ENCODE measurements at regions not wholly inside any gene's neighbourhood (a gene's known extent, or its start where the extent isn't known, plus 50 kb on each side); places are given as distances from the start of the nearest gene placed in this dataset.

DNA sequence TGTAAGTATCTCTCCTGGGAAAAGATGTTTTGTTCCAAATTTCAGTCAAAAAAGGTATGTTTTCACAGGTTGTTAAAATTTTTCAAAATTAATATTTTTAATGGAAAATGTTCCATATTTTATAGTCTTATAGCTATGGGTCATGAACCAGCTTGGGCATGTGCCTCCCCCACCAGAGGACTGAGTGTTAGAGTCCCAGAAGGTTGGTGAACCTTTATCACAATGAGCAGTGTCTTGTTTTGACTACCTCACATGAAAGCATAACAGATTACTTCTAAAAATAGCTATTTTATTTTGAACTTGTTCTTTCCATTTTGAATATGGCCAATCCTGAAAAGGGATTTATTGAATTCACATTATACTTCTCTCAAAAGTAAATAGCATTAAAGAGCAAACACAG, 112.5 kb upstream of the TSC22D1 start:
- Histone ChIP-seq H3K4me1 (ENCODE audit: insufficient read depth, low read length) (peaks cover 5% of the 10 kb centered on the region; the same call in 1 of the 2 replicates), H3K36me3 (replicated peaks in 1 of 2; ENCODE audit: control insufficient read depth in 1 of 2, insufficient read depth in 2 of 2, low read length in 2 of 2) (no peaks in the 10 kb centered on the region), H3K79me2 (ENCODE audit: insufficient read depth, low read length) (no peaks in the 10 kb centered on the region), H3K9ac (ENCODE audit: insufficient read depth, low read depth, low read length) (no peak overlapping the region), H3K27me3 (ENCODE audit: control insufficient read depth in 1 of 2, insufficient read depth in 2 of 2, low read length in 2 of 2) (no peaks in the 10 kb centered on the region; a peak in 1 of 5 replicates), H3K4me3 (replicated peaks in 1 of 3; ENCODE audit: insufficient read depth in 1 of 3, low read depth in 2 of 3, low read length in 3 of 3) (no peak overlapping the region), H3K4me2 (ENCODE audit: low read depth, low read length) (no peak overlapping the region), H2AFZ (ENCODE audit: low read length) (no peak overlapping the region), H3K9me3 (ENCODE audit: low read length) (no peaks in the 10 kb centered on the region), H4K20me1 (ENCODE audit: insufficient read depth, low read length) (no peaks in the 10 kb centered on the region), H3K27ac (ENCODE audit: extremely low read length, insufficient read depth, low read length) (no peak overlapping the region)
- no peak for FAIRE-seq
- ChIA-PET POLR2A (no interaction called here), CTCF (ENCODE audit: low intra/inter-chr PET ratio, low total read pairs) (no interaction called here)
- ATAC-seq: no peak
- in situ Hi-C loops (cut with HindIII; ENCODE audit: extremely low pct_ligation_motif_present, low pct_unique_long_range_greater_than_20kb) (no loop called here), intact Hi-C loops (cut with micrococcal nuclease; ENCODE audit: unreplicated experiment) (no loop called here)
- no TSS peak for BruUV-seq (replicated peaks)
- DNase-seq (ENCODE audit: low spot score): no peak
- no peak for TF ChIP-seq STAT6 (CRISPR knock-in tag; IDR thresholded peaks at IDR 0.05; ENCODE audit: borderline replicate concordance)
- TF ChIP-seq ZBTB40 (IDR thresholded peaks at IDR 0.05): no peak
- TF ChIP-seq ZBTB40 (CRISPR knock-in tag; IDR thresholded peaks at IDR 0.05): no peak
- TF ChIP-seq JARID2 (CRISPR knock-in tag; IDR thresholded peaks at IDR 0.05; ENCODE audit: insufficient replicate concordance): no peak
- no peak for TF ChIP-seq FOXA3 (CRISPR knock-in tag; IDR thresholded peaks at IDR 0.05)
- TF ChIP-seq MTF2 (CRISPR knock-in tag; IDR thresholded peaks at IDR 0.05; ENCODE audit: borderline replicate concordance): no peak
- TF ChIP-seq ZNF18 (CRISPR knock-in tag; IDR thresholded peaks at IDR 0.05; ENCODE audit: insufficient replicate concordance): no peak
- TF ChIP-seq, protein P1, sequence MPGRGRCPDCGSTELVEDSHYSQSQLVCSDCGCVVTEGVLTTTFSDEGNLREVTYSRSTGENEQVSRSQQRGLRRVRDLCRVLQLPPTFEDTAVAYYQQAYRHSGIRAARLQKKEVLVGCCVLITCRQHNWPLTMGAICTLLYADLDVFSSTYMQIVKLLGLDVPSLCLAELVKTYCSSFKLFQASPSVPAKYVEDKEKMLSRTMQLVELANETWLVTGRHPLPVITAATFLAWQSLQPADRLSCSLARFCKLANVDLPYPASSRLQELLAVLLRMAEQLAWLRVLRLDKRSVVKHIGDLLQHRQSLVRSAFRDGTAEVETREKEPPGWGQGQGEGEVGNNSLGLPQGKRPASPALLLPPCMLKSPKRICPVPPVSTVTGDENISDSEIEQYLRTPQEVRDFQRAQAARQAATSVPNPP (CRISPR knock-in tag; IDR thresholded peaks at IDR 0.05): no peak
- TF ChIP-seq, protein P2, sequence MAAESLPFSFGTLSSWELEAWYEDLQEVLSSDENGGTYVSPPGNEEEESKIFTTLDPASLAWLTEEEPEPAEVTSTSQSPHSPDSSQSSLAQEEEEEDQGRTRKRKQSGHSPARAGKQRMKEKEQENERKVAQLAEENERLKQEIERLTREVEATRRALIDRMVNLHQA (CRISPR knock-in tag; IDR thresholded peaks at IDR 0.05): no peak
- TF ChIP-seq ZNF251 (CRISPR knock-in tag; IDR thresholded peaks at IDR 0.05): no peak
